HUES48 (cell line): ENCODE measurements at regions not wholly inside any gene's neighbourhood (a gene's known extent, or its start where the extent isn't known, plus 50 kb on each side); places are given as distances from the start of the nearest gene placed in this dataset.

Source experiments
- H3K27ac ChIP-seq: one replicate; pipeline ENCODE4 v1.7.0; 2013; ENCODE audit warnings: low read depth, low read length, inconsistent platforms
- H3K27me3 ChIP-seq: 2 replicates; pipeline ENCODE4 v1.6.1; 2013; ENCODE audit warnings: mild to moderate bottlenecking, low read length; ENCODE audit not compliant: control insufficient read depth, insufficient read depth
- H3K36me3 ChIP-seq: 2 replicates; pipeline ENCODE4 v1.6.1; 2013; ENCODE audit warnings: low read length; ENCODE audit not compliant: control insufficient read depth, insufficient read depth
- H3K4me1 ChIP-seq: 2 replicates; pipeline ENCODE4 v1.6.1; 2013; ENCODE audit warnings: mild to moderate bottlenecking, low read length; ENCODE audit not compliant: control insufficient read depth, insufficient read depth
- H3K4me3 ChIP-seq: 2 replicates; pipeline ENCODE4 v1.5.1; 2013; ENCODE audit warnings: mild to moderate bottlenecking, low read depth, low read length
- H3K9ac ChIP-seq: 2 replicates; pipeline ENCODE4 v1.6.1; 2013; ENCODE audit warnings: mild to moderate bottlenecking, low read depth, low read length, moderate library complexity
- H3K9me3 ChIP-seq: 2 replicates; pipeline ENCODE4 v1.6.1; 2013; ENCODE audit warnings: low read length; ENCODE audit not compliant: control insufficient read depth, insufficient read depth

DNA sequence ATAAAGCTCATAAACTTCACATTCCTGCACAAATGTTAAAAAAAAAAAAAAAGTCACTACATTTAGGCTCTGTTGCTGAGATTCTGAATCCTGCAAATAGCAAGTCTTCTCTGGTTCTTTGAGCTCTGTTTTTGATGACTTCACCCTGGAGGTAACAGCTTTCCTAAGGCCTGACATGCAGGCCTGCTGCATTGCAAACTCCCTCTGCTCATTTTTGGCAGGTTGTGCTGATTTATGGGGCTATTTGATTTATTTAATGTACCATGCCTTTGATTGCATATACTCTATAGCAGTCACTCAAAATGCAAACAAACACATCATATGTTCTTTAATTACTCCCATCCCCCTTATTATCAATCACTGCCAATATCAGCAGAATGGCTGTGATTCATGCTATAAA, 416.1 kb upstream of the IZUMO3 start:
- Histone ChIP-seq H3K9me3 (no peaks in the 10 kb centered on the region), H3K27ac (no peak overlapping the region), H3K4me1 (no peaks in the 10 kb centered on the region)

DNA sequence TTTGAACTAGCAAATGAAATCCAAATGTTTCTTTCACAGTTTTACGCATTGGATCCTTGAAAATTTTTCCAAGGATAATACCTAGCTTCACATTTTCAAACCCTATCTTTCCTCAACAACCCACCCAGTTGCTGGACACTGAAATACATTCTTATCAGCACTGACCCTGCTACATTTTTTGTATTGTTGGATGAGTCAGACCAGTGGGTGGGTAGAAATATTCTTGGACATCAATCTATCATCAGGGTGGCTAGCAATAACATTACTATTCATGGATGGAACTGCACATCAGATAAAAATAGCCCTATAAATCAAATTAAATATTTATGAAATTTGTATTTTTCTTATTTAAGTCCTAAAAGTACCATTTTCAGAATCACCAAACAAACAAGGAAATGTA, 407.4 kb upstream of the IZUMO3 start:
- Histone ChIP-seq H3K4me3 (no peak overlapping the region), H3K27ac (no peak overlapping the region), H3K36me3 (no peaks in the 10 kb centered on the region), H3K4me1 (no peaks in the 10 kb centered on the region), H3K9ac (no peak overlapping the region), H3K9me3 (no peaks in the 10 kb centered on the region), H3K27me3 (no peaks in the 10 kb centered on the region)

More for the DNA sequence above, 416.1 kb upstream of the IZUMO3 start:
- no peak overlapping the region for H3K4me3 ChIP-seq
- H3K27me3 ChIP-seq, result no peaks in the 10 kb centered on the region
- H3K36me3 ChIP-seq, result no peaks in the 10 kb centered on the region
- no peak overlapping the region for H3K9ac ChIP-seq

DNA sequence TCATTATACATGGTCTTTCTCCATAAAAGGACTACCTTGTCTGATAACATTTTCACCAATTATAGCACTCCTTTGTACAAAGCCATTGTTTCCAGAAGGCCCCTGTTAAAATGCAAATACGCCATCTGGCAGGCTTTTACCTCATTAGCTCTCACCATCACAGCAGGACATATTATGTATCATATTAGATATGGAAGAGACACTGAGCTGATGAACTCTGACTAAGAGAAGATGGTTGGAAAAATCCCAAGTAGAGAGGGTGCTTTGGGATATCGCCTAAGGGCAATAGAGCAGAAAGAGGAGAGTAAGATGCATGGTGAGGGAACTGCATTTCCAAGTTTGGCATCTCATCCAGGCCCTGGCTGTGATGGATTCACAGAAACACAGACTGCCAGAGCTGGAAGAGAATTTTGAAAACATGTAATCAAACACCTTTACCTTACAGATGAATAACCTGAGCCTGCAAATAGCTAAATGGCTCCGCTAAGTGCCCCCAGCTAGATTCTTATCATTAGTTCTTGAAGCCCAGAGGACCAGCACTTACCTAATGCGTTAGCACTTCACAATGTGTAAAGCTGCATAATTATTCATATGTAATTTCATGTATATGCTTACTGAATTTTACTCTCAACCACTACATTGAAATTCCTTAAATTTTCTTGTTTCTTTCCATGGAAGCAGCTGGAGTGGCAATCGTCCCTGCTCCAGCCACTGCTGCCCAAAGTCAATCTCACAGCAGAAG, 393.6 kb upstream of the IZUMO3 start:
- H3K9ac ChIP-seq, result no peak overlapping the region
- H3K9me3 ChIP-seq, result no peaks in the 10 kb centered on the region
- peaks cover 5% of the 10 kb centered on the region; the same call in 1 of the 2 replicates for H3K4me1 ChIP-seq
- no peaks in the 10 kb centered on the region for H3K36me3 ChIP-seq
- no peaks in the 10 kb centered on the region for H3K27me3 ChIP-seq
- H3K4me3 ChIP-seq, result no peak overlapping the region
- H3K27ac ChIP-seq, result no peak overlapping the region

DNA sequence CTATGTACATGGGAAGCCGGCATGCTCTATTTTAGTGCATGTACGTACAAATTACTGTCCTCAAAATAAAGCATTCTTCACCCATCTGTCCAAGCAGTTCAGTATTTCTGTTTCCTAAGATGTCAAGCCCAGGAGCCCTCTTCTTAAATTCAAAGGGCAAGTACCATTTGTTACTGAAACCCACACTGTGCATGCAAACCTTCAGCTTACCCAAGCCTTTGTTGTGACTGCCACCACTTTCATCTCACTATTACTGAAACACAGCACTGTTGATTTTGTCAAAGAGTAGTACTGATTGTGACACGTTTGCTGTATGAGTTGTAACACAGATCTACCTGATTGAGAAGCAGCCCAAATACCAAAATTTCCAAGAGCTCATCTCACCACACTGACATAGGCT, 390.4 kb upstream of the IZUMO3 start:
- peaks cover 5% of the 10 kb centered on the region; the same call in 1 of the 2 replicates for H3K4me1 ChIP-seq
- H3K9me3 ChIP-seq, result no peaks in the 10 kb centered on the region
- no peak overlapping the region for H3K9ac ChIP-seq
- H3K36me3 ChIP-seq, result no peaks in the 10 kb centered on the region
- no peak overlapping the region for H3K4me3 ChIP-seq
- no peak overlapping the region for H3K27ac ChIP-seq
- no peaks in the 10 kb centered on the region for H3K27me3 ChIP-seq

DNA sequence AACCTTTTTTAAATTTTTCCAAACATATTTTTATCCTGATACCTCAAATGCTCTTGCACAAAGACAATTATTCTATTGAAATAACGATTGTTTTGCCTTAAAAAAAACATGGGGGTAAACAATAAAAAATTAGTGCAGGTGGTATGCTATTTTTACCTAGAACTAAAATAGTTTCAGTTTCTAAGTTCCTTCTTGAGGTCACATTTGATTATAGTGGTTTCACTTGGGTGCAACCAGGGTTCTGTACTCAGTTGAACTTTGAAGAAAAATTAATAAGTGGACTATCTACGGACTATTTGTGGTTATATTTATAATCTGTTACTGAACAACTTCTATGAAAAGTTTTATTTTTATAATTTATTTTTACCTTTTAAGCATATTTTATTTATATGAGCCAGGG, 387.1 kb upstream of the IZUMO3 start:
- H3K27ac ChIP-seq, result no peak overlapping the region
- H3K27me3 ChIP-seq, result no peaks in the 10 kb centered on the region
- H3K36me3 ChIP-seq, result no peaks in the 10 kb centered on the region
- H3K9ac ChIP-seq, result no peak overlapping the region
- H3K4me1 ChIP-seq, result no peaks in the 10 kb centered on the region
- H3K4me3 ChIP-seq, result no peak overlapping the region
- H3K9me3 ChIP-seq, result no peaks in the 10 kb centered on the region

DNA sequence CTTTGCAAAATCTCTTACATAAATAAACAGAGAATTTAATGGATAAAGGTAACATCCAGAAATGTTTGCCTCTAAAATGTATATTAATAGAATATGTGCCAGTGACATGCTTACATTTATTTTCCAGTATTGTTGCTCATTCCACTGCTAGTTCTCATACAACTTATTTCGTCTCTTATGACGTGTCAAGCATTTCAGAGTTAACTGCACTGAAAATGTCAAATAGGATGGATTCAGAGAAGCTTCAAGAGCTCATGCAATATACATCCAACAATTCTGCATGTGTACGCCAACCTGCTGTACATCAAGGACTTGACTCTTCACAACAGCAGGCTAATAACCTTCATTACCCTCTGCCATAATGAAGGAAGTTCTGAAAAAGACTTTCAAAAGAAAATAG, 386.2 kb upstream of the IZUMO3 start:
- Histone ChIP-seq H3K27ac (no peak overlapping the region), H3K9me3 (no peaks in the 10 kb centered on the region), H3K27me3 (no peaks in the 10 kb centered on the region), H3K4me1 (no peaks in the 10 kb centered on the region), H3K36me3 (no peaks in the 10 kb centered on the region), H3K4me3 (no peak overlapping the region), H3K9ac (no peak overlapping the region)

DNA sequence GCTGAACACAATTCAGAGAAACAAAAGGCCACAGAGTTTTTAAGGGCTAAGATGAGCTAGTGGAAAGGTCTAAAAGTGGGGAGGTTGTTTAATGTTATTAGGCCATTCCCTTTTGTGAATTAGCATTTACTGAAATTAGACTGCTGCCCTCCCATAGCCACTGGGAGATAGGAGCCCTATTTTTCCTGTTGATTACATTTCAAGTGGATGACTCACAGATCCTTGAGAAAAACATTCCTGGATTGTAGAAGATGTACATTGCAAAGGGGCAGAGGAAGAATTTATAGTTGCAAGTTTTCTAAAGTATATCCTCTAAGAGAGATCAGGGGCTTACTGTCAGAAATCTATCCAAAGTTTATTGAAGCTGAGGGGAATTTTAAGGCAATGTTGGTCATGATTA, 367.1 kb upstream of the IZUMO3 start:
- Histone ChIP-seq H3K4me3 (no peak overlapping the region), H3K27me3 (no peaks in the 10 kb centered on the region), H3K4me1 (peaks cover 9% of the 10 kb centered on the region), H3K9me3 (no peaks in the 10 kb centered on the region), H3K36me3 (no peaks in the 10 kb centered on the region), H3K9ac (no peak overlapping the region), H3K27ac (no peak overlapping the region)

DNA sequence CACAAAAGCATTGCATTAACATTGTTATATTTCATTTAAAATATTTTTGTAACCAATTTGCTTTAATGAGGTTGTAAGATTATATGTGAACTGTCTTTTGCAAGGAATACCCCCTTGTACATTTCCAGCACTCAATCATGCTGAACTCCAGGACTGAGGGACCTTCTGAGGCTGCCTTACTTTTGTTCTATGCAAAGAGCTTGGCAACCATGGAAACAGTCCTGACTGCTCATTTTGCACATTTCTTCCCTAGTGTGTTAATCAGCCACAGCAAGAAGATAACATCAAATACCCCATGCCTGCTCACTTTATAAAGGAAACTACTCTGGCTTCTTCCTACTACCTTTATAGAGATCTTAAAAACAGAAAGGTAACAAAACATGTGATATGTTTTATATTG, 355.6 kb upstream of the IZUMO3 start:
- H3K9ac ChIP-seq, result no peak overlapping the region
- no peaks in the 10 kb centered on the region for H3K9me3 ChIP-seq
- no peak overlapping the region for H3K27ac ChIP-seq
- no peaks in the 10 kb centered on the region for H3K4me1 ChIP-seq
- H3K27me3 ChIP-seq, result no peaks in the 10 kb centered on the region
- no peaks in the 10 kb centered on the region for H3K36me3 ChIP-seq
- no peak overlapping the region for H3K4me3 ChIP-seq

DNA sequence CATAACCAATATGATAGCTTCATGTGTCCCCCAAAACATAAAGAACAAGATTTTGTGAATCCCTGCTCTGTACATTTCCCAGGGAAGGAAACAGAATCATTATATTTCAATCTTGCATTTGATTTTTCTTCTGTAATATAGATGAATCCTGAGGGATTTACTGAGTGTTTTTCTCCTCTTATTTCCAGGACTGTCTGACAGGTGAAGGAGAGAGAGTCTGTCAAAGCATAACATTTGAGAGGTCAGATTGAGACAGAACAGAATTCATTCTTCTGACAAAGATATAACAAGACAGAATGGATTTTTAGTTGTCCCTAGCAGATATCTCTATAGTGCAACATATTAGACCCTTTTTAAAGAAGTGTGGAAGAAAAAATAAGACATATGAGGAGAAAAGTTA, 354.5 kb upstream of the IZUMO3 start:
- H3K4me1 ChIP-seq, result no peaks in the 10 kb centered on the region
- no peak overlapping the region for H3K9ac ChIP-seq
- H3K9me3 ChIP-seq, result no peaks in the 10 kb centered on the region
- H3K36me3 ChIP-seq, result no peaks in the 10 kb centered on the region
- H3K4me3 ChIP-seq, result no peak overlapping the region
- no peaks in the 10 kb centered on the region for H3K27me3 ChIP-seq
- no peak overlapping the region for H3K27ac ChIP-seq

DNA sequence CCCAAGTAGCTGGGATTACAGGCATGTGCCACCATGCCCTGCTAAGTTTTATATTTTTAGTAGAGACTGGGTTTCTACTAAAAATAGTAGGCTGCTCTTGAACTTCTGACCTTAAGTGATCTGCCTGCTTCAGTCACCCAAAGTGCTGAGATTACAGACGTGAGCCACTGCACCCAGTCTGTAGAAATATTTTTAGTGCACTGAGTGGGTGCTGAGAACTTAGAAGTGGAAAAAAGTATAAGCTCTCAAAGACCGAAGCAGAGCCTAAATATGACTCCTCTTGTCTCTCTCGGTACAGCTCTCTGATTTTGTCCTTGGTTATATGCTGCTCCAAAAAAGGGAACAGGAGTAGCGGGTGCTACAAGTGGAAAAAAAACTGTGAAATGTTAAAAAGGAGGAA, 353.8 kb upstream of the IZUMO3 start:
- Histone ChIP-seq H3K9me3 (no peaks in the 10 kb centered on the region), H3K4me3 (no peak overlapping the region), H3K4me1 (no peaks in the 10 kb centered on the region), H3K27ac (no peak overlapping the region), H3K27me3 (no peaks in the 10 kb centered on the region), H3K36me3 (no peaks in the 10 kb centered on the region), H3K9ac (no peak overlapping the region)

DNA sequence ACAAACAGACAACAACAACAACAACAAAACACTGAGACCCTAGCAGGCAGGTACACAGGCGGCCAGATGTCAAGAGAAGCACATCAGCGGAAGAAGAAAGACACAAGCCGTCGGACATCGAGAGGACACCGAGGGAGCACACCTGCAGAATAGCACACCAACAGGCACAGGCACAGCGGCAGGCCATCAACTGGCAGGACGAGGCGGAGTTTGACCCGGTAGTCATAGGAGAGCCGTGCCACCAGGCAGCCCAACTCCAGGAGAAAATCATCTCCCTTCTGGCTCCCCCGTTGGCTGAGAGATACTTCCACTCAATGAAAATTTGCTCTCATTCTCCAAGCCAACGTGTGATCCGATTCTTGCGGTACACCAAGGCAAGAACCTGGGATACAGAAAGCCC, 352.1 kb upstream of the IZUMO3 start:
- H3K36me3 ChIP-seq, result no peaks in the 10 kb centered on the region
- no peak overlapping the region for H3K9ac ChIP-seq
- no peaks in the 10 kb centered on the region for H3K9me3 ChIP-seq
- H3K4me3 ChIP-seq, result no peak overlapping the region
- no peaks in the 10 kb centered on the region for H3K4me1 ChIP-seq
- no peak overlapping the region for H3K27ac ChIP-seq
- no peaks in the 10 kb centered on the region for H3K27me3 ChIP-seq
